ENCODE measurements at regions not wholly inside any gene's neighbourhood (a gene's known extent, or its start where the extent isn't known, plus 50 kb on each side); places are given as distances from the start of the nearest gene placed in this dataset.
"Not testable (repeated sequence)": the region's sequence is repeated elsewhere in the genome, so short reads cannot be mapped to it uniquely, and the experiment has no call there.

DNA sequence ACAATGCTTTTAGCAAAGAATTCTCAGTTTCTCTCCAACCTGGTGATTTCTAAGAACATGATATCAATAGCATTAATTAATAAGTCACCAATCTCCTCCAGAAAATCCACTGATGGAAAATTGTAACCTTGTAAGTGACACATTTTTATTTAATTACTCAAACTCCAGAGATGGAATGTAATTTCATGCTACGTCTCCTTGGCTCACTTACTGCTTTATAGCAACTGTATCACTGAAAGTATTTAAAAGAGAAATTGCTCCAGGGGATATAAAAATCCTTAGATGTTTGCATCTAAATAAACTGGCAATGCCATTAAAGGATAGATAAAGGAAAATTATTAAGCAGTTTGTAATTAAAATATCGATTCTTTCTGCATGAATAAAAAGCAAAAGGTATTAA is 325.4 kb downstream of the TSN start:
- no peak for DNase-seq (ENCODE audit: low spot score)
- Histone ChIP-seq H3K27ac (no peak overlapping the region), H3K4me3 (no peak overlapping the region)
- TF ChIP-seq, protein P1, sequence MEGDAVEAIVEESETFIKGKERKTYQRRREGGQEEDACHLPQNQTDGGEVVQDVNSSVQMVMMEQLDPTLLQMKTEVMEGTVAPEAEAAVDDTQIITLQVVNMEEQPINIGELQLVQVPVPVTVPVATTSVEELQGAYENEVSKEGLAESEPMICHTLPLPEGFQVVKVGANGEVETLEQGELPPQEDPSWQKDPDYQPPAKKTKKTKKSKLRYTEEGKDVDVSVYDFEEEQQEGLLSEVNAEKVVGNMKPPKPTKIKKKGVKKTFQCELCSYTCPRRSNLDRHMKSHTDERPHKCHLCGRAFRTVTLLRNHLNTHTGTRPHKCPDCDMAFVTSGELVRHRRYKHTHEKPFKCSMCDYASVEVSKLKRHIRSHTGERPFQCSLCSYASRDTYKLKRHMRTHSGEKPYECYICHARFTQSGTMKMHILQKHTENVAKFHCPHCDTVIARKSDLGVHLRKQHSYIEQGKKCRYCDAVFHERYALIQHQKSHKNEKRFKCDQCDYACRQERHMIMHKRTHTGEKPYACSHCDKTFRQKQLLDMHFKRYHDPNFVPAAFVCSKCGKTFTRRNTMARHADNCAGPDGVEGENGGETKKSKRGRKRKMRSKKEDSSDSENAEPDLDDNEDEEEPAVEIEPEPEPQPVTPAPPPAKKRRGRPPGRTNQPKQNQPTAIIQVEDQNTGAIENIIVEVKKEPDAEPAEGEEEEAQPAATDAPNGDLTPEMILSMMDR (IDR thresholded peaks at IDR 0.05), result no peak

- Histone ChIP-seq H3K4me3 (no peak overlapping the region), H3K27ac (no peak overlapping the region)
- DNase-seq (ENCODE audit: low spot score), result no peak
- TF ChIP-seq, protein P1 (IDR thresholded peaks at IDR 0.05), result no peak
Measured at GRCh38 chr2:122081751-122082150, 326.3 kb downstream of the TSN start.

GRCh38 chr2:122083256-122084048 is 328.0 kb downstream of the TSN start:
- no peak for DNase-seq (ENCODE audit: low spot score)
- TF ChIP-seq, protein P1 (IDR thresholded peaks at IDR 0.05), result no peak

DNA sequence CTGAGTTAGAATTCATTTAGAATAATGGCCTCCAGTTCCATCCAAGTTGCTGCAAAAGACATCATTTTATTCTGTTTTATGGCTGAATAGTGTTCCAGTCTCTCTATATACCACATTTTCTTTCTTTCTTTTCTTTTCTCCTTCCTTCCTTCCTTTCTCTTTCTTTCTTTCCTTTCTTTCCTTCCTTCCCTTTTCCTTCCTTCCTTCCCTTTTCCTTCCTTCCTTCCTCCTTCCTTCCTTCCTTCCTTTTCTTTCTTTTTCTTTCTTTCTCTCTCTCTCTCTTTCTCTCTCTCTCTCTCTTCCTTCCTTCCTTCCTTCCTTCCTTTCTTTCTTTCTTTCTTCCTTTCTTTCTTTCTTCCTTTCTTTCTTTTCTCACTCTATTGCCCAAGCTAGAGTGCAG is 330.2 kb downstream of the TSN start:
- not testable (repeated sequence) for DNase-seq (ENCODE audit: low spot score); H3K27ac ChIP-seq; H3K4me3 ChIP-seq

More at GRCh38 chr2:122083256-122084048, 328.0 kb downstream of the TSN start:
- no peak overlapping the region for H3K27ac ChIP-seq
- H3K4me3 ChIP-seq, result no peak overlapping the region

- no peak for DNase-seq (ENCODE audit: low spot score)
- Histone ChIP-seq H3K27ac (no peak overlapping the region), H3K4me3 (no peak overlapping the region)
- TF ChIP-seq, protein P1 (IDR thresholded peaks at IDR 0.05), result no peak
Measured at GRCh38 chr2:122094557-122094956, 339.1 kb downstream of the TSN start.

- TF ChIP-seq, protein P1 (IDR thresholded peaks at IDR 0.05), result no peak
- Histone ChIP-seq H3K4me3 (no peak overlapping the region), H3K27ac (no peak overlapping the region)
- DNase-seq (ENCODE audit: low spot score), result no peak
Measured at GRCh38 chr2:122096761-122097160, 341.3 kb downstream of the TSN start.

DNA sequence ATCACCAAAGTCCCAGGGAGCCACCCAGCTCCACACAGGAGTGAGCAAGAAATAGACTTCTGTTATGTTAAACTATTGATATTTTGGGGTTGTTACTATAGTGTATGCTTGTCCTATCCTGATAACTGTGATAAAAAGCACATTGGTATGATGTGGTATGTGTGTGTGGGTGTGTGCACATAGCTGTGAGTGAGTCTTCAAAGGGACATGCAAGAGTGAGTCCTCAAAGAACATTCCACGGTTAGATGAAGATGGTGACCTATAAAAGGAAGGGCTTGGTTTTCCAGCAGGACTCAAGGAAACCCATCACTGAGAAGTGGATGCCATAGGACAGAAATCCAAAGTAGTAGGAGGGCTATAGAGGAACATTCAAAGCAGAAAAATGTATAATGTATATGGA is 342.9 kb downstream of the TSN start:
- DNase-seq (ENCODE audit: low spot score), result no peak
- TF ChIP-seq, protein P1 (IDR thresholded peaks at IDR 0.05), result no peak
- no peak overlapping the region for H3K4me3 ChIP-seq
- no peak overlapping the region for H3K27ac ChIP-seq
